GF-D8 (cell line): ENCODE measurements at regions not wholly inside any gene's neighbourhood (a gene's known extent, or its start where the extent isn't known, plus 50 kb on each side); places are given as distances from the start of the nearest gene placed in this dataset.
"Not testable (repeated sequence)": the region's sequence is repeated elsewhere in the genome, so short reads cannot be mapped to it uniquely, and the experiment has no call there.

ENCODE experiments used
- DNase-seq: peaks from one replicate; lab custom pipeline; 2025; lab: John Stamatoyannopoulos, UW

GRCh38 chr4:179678093-179678814, 2236.0 kb upstream of the AGA start:
- no peak for DNase-seq

- not testable (repeated sequence) for DNase-seq
Observed at GRCh38 chr4:179683661-179684060, 2241.4 kb upstream of the AGA start.

GRCh38 chr4:179692222-179692621, 2250.0 kb upstream of the AGA start:
- DNase-seq: no peak

GRCh38 chr4:179695175-179695574, 2252.9 kb upstream of the AGA start:
- no peak for DNase-seq

GRCh38 chr4:179698321-179698720, 2256.1 kb upstream of the AGA start:
- DNase-seq: no peak

- DNase-seq: no peak
Observed at GRCh38 chr4:179709961-179710624, 2267.9 kb upstream of the AGA start.

- no peak for DNase-seq
Observed at GRCh38 chr4:179719766-179720450, 2277.7 kb upstream of the AGA start.

- not testable (repeated sequence) for DNase-seq
Observed at GRCh38 chr4:179726491-179726890, 2284.3 kb upstream of the AGA start.

- DNase-seq: no peak
Observed at GRCh38 chr4:179728305-179728704, 2286.1 kb upstream of the AGA start.

GRCh38 chr4:179736820-179737219, 2294.6 kb upstream of the AGA start:
- not testable (repeated sequence) for DNase-seq

- DNase-seq: no peak
Observed at GRCh38 chr4:179738822-179739221, 2296.6 kb upstream of the AGA start.

- DNase-seq: no peak
Observed at GRCh38 chr4:179747218-179747910, 2305.1 kb upstream of the AGA start.

GRCh38 chr4:179748837-179749236, 2306.6 kb upstream of the AGA start:
- no peak for DNase-seq

- DNase-seq: no peak
Observed at GRCh38 chr4:179750374-179750773, 2308.1 kb upstream of the AGA start.

GRCh38 chr4:179751669-179752068, 2309.4 kb upstream of the AGA start:
- no peak for DNase-seq

- DNase-seq: no peak
Observed at GRCh38 chr4:179755322-179755721, 2313.1 kb upstream of the AGA start.

GRCh38 chr4:179757641-179758040, 2315.4 kb upstream of the AGA start:
- DNase-seq: no peak

GRCh38 chr4:179762840-179763239, 2320.6 kb upstream of the AGA start:
- DNase-seq: no peak

GRCh38 chr4:179766938-179767337, 2324.7 kb upstream of the AGA start:
- DNase-seq: no peak

GRCh38 chr4:179768996-179769395, 2326.8 kb upstream of the AGA start:
- DNase-seq: no peak

GRCh38 chr4:179797738-179798137, 2355.5 kb upstream of the AGA start:
- DNase-seq: no peak

GRCh38 chr4:179803857-179804256, 2361.6 kb upstream of the AGA start:
- DNase-seq: no peak

GRCh38 chr4:179804440-179804839, 2362.2 kb upstream of the AGA start:
- DNase-seq: no peak
